GM12878 (cell line): ENCODE measurements at regions not wholly inside any gene's neighbourhood (a gene's known extent, or its start where the extent isn't known, plus 50 kb on each side); places are given as distances from the start of the nearest gene placed in this dataset.

Experiments
- ATAC-seq: fragments of 200-7000 bp; cut with Tn5 transposase; 3 replicates; pipeline ENCODE4 v1.9.1; 2020; ENCODE audit warnings: mild to moderate bottlenecking, moderate library complexity
- BruUV-seq: library from RNA; stranded (reverse); fragments of 400-500 nt; replicated peaks from 2 replicates; lab custom pipeline; 2021; lab: Mats Ljungman, UMichigan
- CTCF ChIA-PET: fragments of 300-600 bp; sonication (Branson Sonifier 250); formaldehyde crosslinking; extraction: SDS; loops from one replicate; lab custom pipeline; 2021; ENCODE audit warnings: inconsistent platforms; lab: Yijun Ruan, JAX
- POLR2A ChIA-PET: fragments of 350-600 bp; formaldehyde crosslinking; extraction: SDS; loops from one replicate; lab custom pipeline; 2021; ENCODE audit warnings: inconsistent platforms; lab: Charles Lee
- RAD21 ChIA-PET: fragments of 300-600 bp; sonication (Branson Sonifier 250); formaldehyde crosslinking; loops from one replicate; lab custom pipeline; 2023; ENCODE audit warnings: antibody characterized with exemption; ENCODE audit not compliant: unreplicated experiment; lab: Charles Lee
- SMC1A ChIA-PET: fragments of 300-600 bp; sonication (Branson Sonifier 250); formaldehyde crosslinking; loops from one replicate; lab custom pipeline; 2023; ENCODE audit not compliant: unreplicated experiment, uncharacterized antibody; lab: Charles Lee
- DNase-seq: peaks from one replicate; pipeline ENCODE4 v3.0.0-alpha.2; 2011; ENCODE audit warnings: low read depth, low spot score
- FAIRE-seq: peaks from 3 replicates; lab custom pipeline; 2011; peaks lifted over from hg19 to GRCh38; lab: Jason Lieb, UNC
- H2AFZ ChIP-seq: 2 replicates; pipeline ENCODE4 v1.6.0; 2011; ENCODE audit warnings: low read depth, low read length, control low read depth; ENCODE audit not compliant: control insufficient read depth
- H3K27ac ChIP-seq: 2 replicates; pipeline ENCODE4 v1.5.1; 2011; ENCODE audit warnings: control low read depth; ENCODE audit not compliant: control insufficient read depth, insufficient read depth
- H3K27me3 ChIP-seq, 2 experiments: replicated peaks in 1 of 2; 2 replicates each; pipeline versions ENCODE4 v1.6.0 to v1.6.1; 2011; ENCODE audit warnings: low read length in 1 of 2; ENCODE audit not compliant: control insufficient read depth in 2 of 2, insufficient read depth in 2 of 2
- H3K36me3 ChIP-seq, 2 experiments: 2 replicates each; pipeline ENCODE4 v1.5.1; 2011; ENCODE audit warnings: low read length in 1 of 2; ENCODE audit not compliant: control insufficient read depth in 2 of 2, insufficient read depth in 2 of 2
- H3K4me1 ChIP-seq: 2 replicates; pipeline ENCODE4 v1.6.1; 2011; ENCODE audit warnings: mild to moderate bottlenecking, low read length, moderate library complexity, mixed read lengths; ENCODE audit not compliant: control insufficient read depth, insufficient read depth
- H3K4me2 ChIP-seq: 2 replicates; pipeline ENCODE4 v1.6.0; 2011; ENCODE audit warnings: control low read depth; ENCODE audit not compliant: control insufficient read depth, insufficient read depth
- H3K4me3 ChIP-seq: fragments of 200-600 bp; sonication (generic); 2 replicates; pipeline ENCODE4 v1.5.1; 2016
- H3K79me2 ChIP-seq: 2 replicates; pipeline ENCODE4 v1.6.0; 2011; ENCODE audit warnings: low read length; ENCODE audit not compliant: control insufficient read depth, insufficient read depth
- H3K9ac ChIP-seq: 2 replicates; pipeline ENCODE4 v1.8.0; 2011; ENCODE audit warnings: low read length, control low read depth, mixed read lengths; ENCODE audit not compliant: control insufficient read depth, insufficient read depth
- H3K9me3 ChIP-seq: replicated peaks from 3 replicates; pipeline ENCODE4 v1.5.1; 2011; ENCODE audit warnings: mild to moderate bottlenecking, low read length; ENCODE audit not compliant: control insufficient read depth, insufficient read depth
- H4K20me1 ChIP-seq: 2 replicates; pipeline ENCODE4 v1.6.0; 2011; ENCODE audit not compliant: control insufficient read depth, insufficient read depth
- CHD2 ChIP-seq: IDR thresholded peaks from 2 replicates; pipeline ENCODE4 v1.6.1; 2011; ENCODE audit warnings: low read depth, low read length, improper control_type of control experiment, borderline replicate concordance
- CREB1 ChIP-seq: IDR thresholded peaks from 2 replicates; pipeline ENCODE4 v1.6.1; 2012; ENCODE audit warnings: low read depth, mild to moderate bottlenecking, inconsistent platforms
- IKZF1 ChIP-seq: fragments of 450-650 bp; conservative IDR thresholded peaks from 2 replicates; pipeline ENCODE4 v1.6.1; 2017; ENCODE audit warnings: antibody characterized with exemption, mild to moderate bottlenecking
- MEF2A ChIP-seq: IDR thresholded peaks from 2 replicates; pipeline ENCODE4 v1.6.1; 2011; ENCODE audit warnings: low read depth, mild to moderate bottlenecking, low read length, moderate library complexity; ENCODE audit not compliant: insufficient read depth
- SMAD5 ChIP-seq: IDR thresholded peaks from 2 replicates; pipeline ENCODE4 v1.6.1; 2016; ENCODE audit warnings: antibody characterized with exemption, low read depth
- SMARCA5 ChIP-seq: fragments of 450-650 bp; IDR thresholded peaks from 2 replicates; pipeline ENCODE4 v1.6.1; 2017; ENCODE audit warnings: mild to moderate bottlenecking
- YBX1 ChIP-seq: fragments of 450-650 bp; IDR thresholded peaks from 2 replicates; pipeline ENCODE4 v1.6.1; 2016; ENCODE audit warnings: antibody characterized with exemption
- ZNF384 ChIP-seq: IDR thresholded peaks from 2 replicates; pipeline ENCODE4 v1.6.1; 2012; ENCODE audit warnings: low read depth, mild to moderate bottlenecking, low read length, improper control_type of control experiment, borderline replicate concordance
- ZSCAN29 ChIP-seq: fragments of 450-650 bp; IDR thresholded peaks from 2 replicates; pipeline ENCODE4 v1.6.1; 2017; ENCODE audit warnings: mild to moderate bottlenecking, moderate library complexity
- WGBS: methylation state at CpG from one replicate; pipeline ENCODE4 v1.1.6; 2016; ENCODE audit warnings: low lambda C conversion rate; ENCODE audit not compliant: insufficient replicate concordance, insufficient coverage; ENCODE audit errors: missing lambda C conversion rate; 5-methylcytosine and 5-hydroxymethylcytosine counted together
- in situ Hi-C: fragments of 300-500 bp; cut with MboI; formaldehyde crosslinking; loops from 9 replicates; pipeline ENCODE4 v1.14.3; 2018; ENCODE audit warnings: mixed read lengths
- intact Hi-C: fragments of 100-400 bp; cut with micrococcal nuclease; formaldehyde crosslinking; loops from one replicate; pipeline ENCODE4 v1.14.2; 2022; ENCODE audit not compliant: unreplicated experiment
- TF ChIP-seq, protein P1 (sequence below): IDR thresholded peaks from 2 replicates; pipeline ENCODE4 v1.6.1; 2011; ENCODE audit warnings: borderline replicate concordance, low read depth, mild to moderate bottlenecking, moderate library complexity, low read length; ENCODE audit not compliant: insufficient read depth, poor library complexity, severe bottlenecking
- TF ChIP-seq, protein P2 (sequence below): IDR thresholded peaks from 2 replicates; pipeline ENCODE4 v1.6.1; 2012; ENCODE audit warnings: improper control_type of control experiment, low read depth, low read length; ENCODE audit not compliant: insufficient replicate concordance
- TF ChIP-seq, protein P3 (sequence below): fragments of 450-650 bp; IDR thresholded peaks from 2 replicates; pipeline ENCODE4 v1.6.1; 2014; ENCODE audit warnings: mild to moderate bottlenecking
- TF ChIP-seq, protein P4 (sequence below): fragments of 450-650 bp; formaldehyde crosslinking; IDR thresholded peaks from 2 replicates; pipeline ENCODE4 v1.5.0; 2022; ENCODE audit warnings: mild to moderate bottlenecking, missing genetic modification characterization

DNA sequence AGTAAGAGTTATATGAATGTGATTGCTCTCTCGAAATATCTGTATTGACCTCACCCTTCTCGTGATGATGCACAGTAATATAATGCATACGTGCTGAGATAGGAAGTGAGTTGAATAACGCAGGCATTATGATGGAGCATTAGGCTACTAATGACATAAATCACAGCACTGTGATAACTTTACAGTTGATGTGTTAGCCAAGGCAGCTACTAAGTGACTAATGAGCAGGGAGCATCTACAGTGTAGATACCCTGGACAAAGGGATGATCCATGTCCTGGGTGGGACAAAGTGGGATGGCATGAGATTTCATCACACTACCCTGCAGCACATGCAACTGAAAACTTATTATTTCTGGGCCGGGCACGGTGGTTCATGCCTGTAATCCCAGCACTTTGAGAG lies 68.4 kb downstream of the HDGFL1 start:
- no TSS peak for BruUV-seq
- POLR2A ChIA-PET: no interaction called here
- Histone ChIP-seq H3K79me2 (no peaks in the 10 kb centered on the region), H2AFZ (no peak overlapping the region), H3K9me3 (no peaks in the 10 kb centered on the region), H3K9ac (no peak overlapping the region), H3K4me2 (no peak overlapping the region), H3K4me3 (no peak overlapping the region), H3K36me3 (no peaks in the 10 kb centered on the region), H3K27me3 (no peaks in the 10 kb centered on the region), H3K27ac (no peak overlapping the region), H3K4me1 (no peaks in the 10 kb centered on the region), H4K20me1 (no peaks in the 10 kb centered on the region)
- FAIRE-seq (peak; percentile 35), DNase-seq (no peak), ATAC-seq (no peak)
- intact Hi-C loops (no loop called here), in situ Hi-C loops (no loop called here)
- RAD21 ChIA-PET: no interaction called here
- SMC1A ChIA-PET: no interaction called here
- 21% methylated on average over 6 of the region's 6 CpGs for WGBS
- CTCF ChIA-PET: no interaction called here
- TF ChIP-seq, protein P1, sequence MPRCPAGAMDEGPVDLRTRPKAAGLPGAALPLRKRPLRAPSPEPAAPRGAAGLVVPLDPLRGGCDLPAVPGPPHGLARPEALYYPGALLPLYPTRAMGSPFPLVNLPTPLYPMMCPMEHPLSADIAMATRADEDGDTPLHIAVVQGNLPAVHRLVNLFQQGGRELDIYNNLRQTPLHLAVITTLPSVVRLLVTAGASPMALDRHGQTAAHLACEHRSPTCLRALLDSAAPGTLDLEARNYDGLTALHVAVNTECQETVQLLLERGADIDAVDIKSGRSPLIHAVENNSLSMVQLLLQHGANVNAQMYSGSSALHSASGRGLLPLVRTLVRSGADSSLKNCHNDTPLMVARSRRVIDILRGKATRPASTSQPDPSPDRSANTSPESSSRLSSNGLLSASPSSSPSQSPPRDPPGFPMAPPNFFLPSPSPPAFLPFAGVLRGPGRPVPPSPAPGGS: no peak
- TF ChIP-seq, protein P2, sequence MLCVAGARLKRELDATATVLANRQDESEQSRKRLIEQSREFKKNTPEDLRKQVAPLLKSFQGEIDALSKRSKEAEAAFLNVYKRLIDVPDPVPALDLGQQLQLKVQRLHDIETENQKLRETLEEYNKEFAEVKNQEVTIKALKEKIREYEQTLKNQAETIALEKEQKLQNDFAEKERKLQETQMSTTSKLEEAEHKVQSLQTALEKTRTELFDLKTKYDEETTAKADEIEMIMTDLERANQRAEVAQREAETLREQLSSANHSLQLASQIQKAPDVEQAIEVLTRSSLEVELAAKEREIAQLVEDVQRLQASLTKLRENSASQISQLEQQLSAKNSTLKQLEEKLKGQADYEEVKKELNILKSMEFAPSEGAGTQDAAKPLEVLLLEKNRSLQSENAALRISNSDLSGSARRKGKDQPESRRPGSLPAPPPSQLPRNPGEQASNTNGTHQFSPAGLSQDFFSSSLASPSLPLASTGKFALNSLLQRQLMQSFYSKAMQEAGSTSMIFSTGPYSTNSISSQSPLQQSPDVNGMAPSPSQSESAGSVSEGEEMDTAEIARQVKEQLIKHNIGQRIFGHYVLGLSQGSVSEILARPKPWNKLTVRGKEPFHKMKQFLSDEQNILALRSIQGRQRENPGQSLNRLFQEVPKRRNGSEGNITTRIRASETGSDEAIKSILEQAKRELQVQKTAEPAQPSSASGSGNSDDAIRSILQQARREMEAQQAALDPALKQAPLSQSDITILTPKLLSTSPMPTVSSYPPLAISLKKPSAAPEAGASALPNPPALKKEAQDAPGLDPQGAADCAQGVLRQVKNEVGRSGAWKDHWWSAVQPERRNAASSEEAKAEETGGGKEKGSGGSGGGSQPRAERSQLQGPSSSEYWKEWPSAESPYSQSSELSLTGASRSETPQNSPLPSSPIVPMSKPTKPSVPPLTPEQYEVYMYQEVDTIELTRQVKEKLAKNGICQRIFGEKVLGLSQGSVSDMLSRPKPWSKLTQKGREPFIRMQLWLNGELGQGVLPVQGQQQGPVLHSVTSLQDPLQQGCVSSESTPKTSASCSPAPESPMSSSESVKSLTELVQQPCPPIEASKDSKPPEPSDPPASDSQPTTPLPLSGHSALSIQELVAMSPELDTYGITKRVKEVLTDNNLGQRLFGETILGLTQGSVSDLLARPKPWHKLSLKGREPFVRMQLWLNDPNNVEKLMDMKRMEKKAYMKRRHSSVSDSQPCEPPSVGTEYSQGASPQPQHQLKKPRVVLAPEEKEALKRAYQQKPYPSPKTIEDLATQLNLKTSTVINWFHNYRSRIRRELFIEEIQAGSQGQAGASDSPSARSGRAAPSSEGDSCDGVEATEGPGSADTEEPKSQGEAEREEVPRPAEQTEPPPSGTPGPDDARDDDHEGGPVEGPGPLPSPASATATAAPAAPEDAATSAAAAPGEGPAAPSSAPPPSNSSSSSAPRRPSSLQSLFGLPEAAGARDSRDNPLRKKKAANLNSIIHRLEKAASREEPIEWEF: no peak
- TF ChIP-seq, protein P3, sequence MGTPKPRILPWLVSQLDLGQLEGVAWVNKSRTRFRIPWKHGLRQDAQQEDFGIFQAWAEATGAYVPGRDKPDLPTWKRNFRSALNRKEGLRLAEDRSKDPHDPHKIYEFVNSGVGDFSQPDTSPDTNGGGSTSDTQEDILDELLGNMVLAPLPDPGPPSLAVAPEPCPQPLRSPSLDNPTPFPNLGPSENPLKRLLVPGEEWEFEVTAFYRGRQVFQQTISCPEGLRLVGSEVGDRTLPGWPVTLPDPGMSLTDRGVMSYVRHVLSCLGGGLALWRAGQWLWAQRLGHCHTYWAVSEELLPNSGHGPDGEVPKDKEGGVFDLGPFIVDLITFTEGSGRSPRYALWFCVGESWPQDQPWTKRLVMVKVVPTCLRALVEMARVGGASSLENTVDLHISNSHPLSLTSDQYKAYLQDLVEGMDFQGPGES: no peak
- TF ChIP-seq CHD2 (no peak), SMAD5 (no peak), SMARCA5 (no peak), YBX1 (no peak), CREB1 (no peak), IKZF1 (no peak), ZNF384 (no peak), MEF2A (no peak), ZSCAN29 (no peak)
- TF ChIP-seq, protein P4, sequence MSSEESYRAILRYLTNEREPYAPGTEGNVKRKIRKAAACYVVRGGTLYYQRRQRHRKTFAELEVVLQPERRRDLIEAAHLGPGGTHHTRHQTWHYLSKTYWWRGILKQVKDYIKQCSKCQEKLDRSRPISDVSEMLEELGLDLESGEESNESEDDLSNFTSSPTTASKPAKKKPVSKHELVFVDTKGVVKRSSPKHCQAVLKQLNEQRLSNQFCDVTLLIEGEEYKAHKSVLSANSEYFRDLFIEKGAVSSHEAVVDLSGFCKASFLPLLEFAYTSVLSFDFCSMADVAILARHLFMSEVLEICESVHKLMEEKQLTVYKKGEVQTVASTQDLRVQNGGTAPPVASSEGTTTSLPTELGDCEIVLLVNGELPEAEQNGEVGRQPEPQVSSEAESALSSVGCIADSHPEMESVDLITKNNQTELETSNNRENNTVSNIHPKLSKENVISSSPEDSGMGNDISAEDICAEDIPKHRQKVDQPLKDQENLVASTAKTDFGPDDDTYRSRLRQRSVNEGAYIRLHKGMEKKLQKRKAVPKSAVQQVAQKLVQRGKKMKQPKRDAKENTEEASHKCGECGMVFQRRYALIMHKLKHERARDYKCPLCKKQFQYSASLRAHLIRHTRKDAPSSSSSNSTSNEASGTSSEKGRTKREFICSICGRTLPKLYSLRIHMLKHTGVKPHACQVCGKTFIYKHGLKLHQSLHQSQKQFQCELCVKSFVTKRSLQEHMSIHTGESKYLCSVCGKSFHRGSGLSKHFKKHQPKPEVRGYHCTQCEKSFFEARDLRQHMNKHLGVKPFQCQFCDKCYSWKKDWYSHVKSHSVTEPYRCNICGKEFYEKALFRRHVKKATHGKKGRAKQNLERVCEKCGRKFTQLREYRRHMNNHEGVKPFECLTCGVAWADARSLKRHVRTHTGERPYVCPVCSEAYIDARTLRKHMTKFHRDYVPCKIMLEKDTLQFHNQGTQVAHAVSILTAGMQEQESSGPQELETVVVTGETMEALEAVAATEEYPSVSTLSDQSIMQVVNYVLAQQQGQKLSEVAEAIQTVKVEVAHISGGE (CRISPR knock-in tag): no peak
